ENCODE measurements at regions not wholly inside any gene's neighbourhood (a gene's known extent, or its start where the extent isn't known, plus 50 kb on each side); places are given as distances from the start of the nearest gene placed in this dataset.

GRCh38 chr6:47381036-47381435 lies 71.3 kb upstream of the TNFRSF21 start:
- POLR2A ChIA-PET (ENCODE audit: unreplicated experiment) = no interaction called here
- intact Hi-C loops (cut with micrococcal nuclease; ENCODE audit: unreplicated experiment) = no loop called here
- Histone ChIP-seq H3K27me3 (ENCODE audit: insufficient read depth, low read depth) (no peaks in the 10 kb centered on the region), H3K4me3 (no peak overlapping the region), H3F3A (ENCODE audit: insufficient read depth, low read depth) (no peaks in the 10 kb centered on the region), H4K20me1 (ENCODE audit: insufficient read depth) (no peaks in the 10 kb centered on the region), H3K27ac (no peak overlapping the region), H3K4me1 (replicated peaks; ENCODE audit: insufficient read depth) (no peaks in the 10 kb centered on the region), H3K4me2 (no peak overlapping the region), H2AFZ (no peak overlapping the region), H3K9me2 (ENCODE audit: insufficient read depth) (no peaks in the 10 kb centered on the region), H3K9me3 (ENCODE audit: insufficient read depth, low read depth) (no peaks in the 10 kb centered on the region; the same call in 1 of the 2 replicates), H3K36me3 (ENCODE audit: low read depth) (no peaks in the 10 kb centered on the region), H3K79me2 (ENCODE audit: low read depth) (no peaks in the 10 kb centered on the region)
- no peak for DNase-seq
- no TSS peak for BruUV-seq (replicated peaks)
- TF ChIP-seq EZH2 (IDR thresholded peaks at IDR 0.05; ENCODE audit: low read depth) = no peak
- TF ChIP-seq CTCF (conservative IDR thresholded peaks at IDR 0.05) = no peak
- CTCF ChIA-PET = interaction anchor here (0.6 kb wide), 1 partner anchor 77 kb away, joined by 10 read pairs; no protein-coding TSS in a partner anchor

- CTCF ChIA-PET = no interaction called here
- intact Hi-C loops (cut with micrococcal nuclease; ENCODE audit: unreplicated experiment) = no loop called here
These were observed 73.7 kb upstream of the TNFRSF21 start for GRCh38 chr6:47383360-47383759.

GRCh38 chr6:47391675-47392074 lies 82.0 kb upstream of the TNFRSF21 start:
- ChIA-PET POLR2A (ENCODE audit: unreplicated experiment) (no interaction called here), CTCF (no interaction called here)
- no peaks in the 10 kb centered on the region for H3K27me3 ChIP-seq (ENCODE audit: insufficient read depth, low read depth)
- no peaks in the 10 kb centered on the region for H3K4me1 ChIP-seq (replicated peaks; ENCODE audit: insufficient read depth)
- no peak overlapping the region for H3K27ac ChIP-seq
- H3K9me3 ChIP-seq (ENCODE audit: insufficient read depth, low read depth) = peaks cover 4% of the 10 kb centered on the region
- no peak overlapping the region for H2AFZ ChIP-seq
- intact Hi-C loops (cut with micrococcal nuclease; ENCODE audit: unreplicated experiment) = no loop called here
- H3K36me3 ChIP-seq (ENCODE audit: low read depth) = no peaks in the 10 kb centered on the region
- no peaks in the 10 kb centered on the region for H4K20me1 ChIP-seq (ENCODE audit: insufficient read depth)
- H3K4me3 ChIP-seq = no peak overlapping the region
- no peaks in the 10 kb centered on the region for H3K79me2 ChIP-seq (ENCODE audit: low read depth)
- H3K9me2 ChIP-seq (ENCODE audit: insufficient read depth) = no peaks in the 10 kb centered on the region
- H3F3A ChIP-seq (ENCODE audit: insufficient read depth, low read depth) = no peaks in the 10 kb centered on the region
- no TSS peak for BruUV-seq (replicated peaks)
- DNase-seq = no peak
- no peak for TF ChIP-seq CTCF (conservative IDR thresholded peaks at IDR 0.05)
- no peak for TF ChIP-seq EZH2 (IDR thresholded peaks at IDR 0.05; ENCODE audit: low read depth)
- H3K4me2 ChIP-seq = no peak overlapping the region

More at GRCh38 chr6:47383360-47383759, 73.7 kb upstream of the TNFRSF21 start:
- Histone ChIP-seq H4K20me1 (ENCODE audit: insufficient read depth) (no peaks in the 10 kb centered on the region), H3K9me3 (ENCODE audit: insufficient read depth, low read depth) (peaks cover 10% of the 10 kb centered on the region), H3K79me2 (ENCODE audit: low read depth) (no peaks in the 10 kb centered on the region), H3K27ac (no peak overlapping the region), H3F3A (ENCODE audit: insufficient read depth, low read depth) (no peaks in the 10 kb centered on the region), H2AFZ (no peak overlapping the region), H3K36me3 (ENCODE audit: low read depth) (no peaks in the 10 kb centered on the region), H3K9me2 (ENCODE audit: insufficient read depth) (no peaks in the 10 kb centered on the region), H3K4me1 (replicated peaks; ENCODE audit: insufficient read depth) (no peaks in the 10 kb centered on the region), H3K4me3 (no peak overlapping the region), H3K27me3 (ENCODE audit: insufficient read depth, low read depth) (no peaks in the 10 kb centered on the region), H3K4me2 (no peak overlapping the region)
- no peak for DNase-seq
- no TSS peak for BruUV-seq (replicated peaks)
- no peak for TF ChIP-seq EZH2 (IDR thresholded peaks at IDR 0.05; ENCODE audit: low read depth)
- TF ChIP-seq CTCF (conservative IDR thresholded peaks at IDR 0.05) = no peak
- POLR2A ChIA-PET (ENCODE audit: unreplicated experiment) = no interaction called here
